Astrocyte of the spinal cord (primary cell): ENCODE measurements at regions not wholly inside any gene's neighbourhood (a gene's known extent, or its start where the extent isn't known, plus 50 kb on each side); places are given as distances from the start of the nearest gene placed in this dataset.

ENCODE experiments used
- DNase-seq: peaks from one replicate; pipeline ENCODE4 v3.0.0; 2011; ENCODE audit warnings: low read depth, low spot score
- H3K4me3 ChIP-seq: 2 replicates; pipeline ENCODE4 v1.5.1; 2011; ENCODE audit warnings: low read depth, mild to moderate bottlenecking, low read length, moderate library complexity
- CTCF ChIP-seq: IDR thresholded peaks from 2 replicates; pipeline ENCODE4 v1.5.1; 2012; ENCODE audit warnings: low read depth, mild to moderate bottlenecking, low read length, inconsistent platforms
- in situ Hi-C: cut with HindIII; loops from 2 replicates; pipeline ENCODE4 v1.10.0; 2017; ENCODE audit warnings: low sequenced_read_pairs

GRCh38 chr2:220931491-220931890, 640.6 kb downstream of the EPHA4 start:
- no peak overlapping the region for H3K4me3 ChIP-seq
- TF ChIP-seq CTCF = no peak
- in situ Hi-C loops = no loop called here
- no peak for DNase-seq

GRCh38 chr2:220932041-220932440, 640.1 kb downstream of the EPHA4 start:
- no peak for TF ChIP-seq CTCF
- no peak overlapping the region for H3K4me3 ChIP-seq
- DNase-seq = no peak
- in situ Hi-C loops = no loop called here

- no peak for TF ChIP-seq CTCF
- no peak overlapping the region for H3K4me3 ChIP-seq
- in situ Hi-C loops = no loop called here
- no peak for DNase-seq
Measured at GRCh38 chr2:220935789-220936321, 636.2 kb downstream of the EPHA4 start.

GRCh38 chr2:220936641-220937197, 635.4 kb downstream of the EPHA4 start:
- DNase-seq = no peak
- in situ Hi-C loops = no loop called here
- H3K4me3 ChIP-seq = no peak overlapping the region
- TF ChIP-seq CTCF = no peak

GRCh38 chr2:220937245-220937644, 634.9 kb downstream of the EPHA4 start:
- no peak for DNase-seq
- in situ Hi-C loops = no loop called here
- H3K4me3 ChIP-seq = no peak overlapping the region
- TF ChIP-seq CTCF = no peak

GRCh38 chr2:220940646-220941045, 631.5 kb downstream of the EPHA4 start:
- in situ Hi-C loops = no loop called here
- no peak for TF ChIP-seq CTCF
- no peak overlapping the region for H3K4me3 ChIP-seq
- no peak for DNase-seq

GRCh38 chr2:220941683-220942082, 630.4 kb downstream of the EPHA4 start:
- in situ Hi-C loops = no loop called here
- DNase-seq = no peak
- TF ChIP-seq CTCF = no peak
- no peak overlapping the region for H3K4me3 ChIP-seq
